GM12878 (cell line): ENCODE measurements at regions not wholly inside any gene's neighbourhood (a gene's known extent, or its start where the extent isn't known, plus 50 kb on each side); places are given as distances from the start of the nearest gene placed in this dataset.

Experiments used
- ATAC-seq: fragments of 200-7000 bp; cut with Tn5 transposase; 3 replicates; pipeline ENCODE4 v1.9.1; 2020; ENCODE audit warnings: mild to moderate bottlenecking, moderate library complexity
- BruUV-seq: library from RNA; stranded (reverse); fragments of 400-500 nt; replicated peaks from 2 replicates; lab custom pipeline; 2021; lab: Mats Ljungman, UMichigan
- CTCF ChIA-PET: fragments of 300-600 bp; sonication (Branson Sonifier 250); formaldehyde crosslinking; extraction: SDS; loops from one replicate; lab custom pipeline; 2021; ENCODE audit warnings: inconsistent platforms; lab: Yijun Ruan, JAX
- POLR2A ChIA-PET: fragments of 350-600 bp; formaldehyde crosslinking; extraction: SDS; loops from one replicate; lab custom pipeline; 2021; ENCODE audit warnings: inconsistent platforms; lab: Charles Lee
- RAD21 ChIA-PET: fragments of 300-600 bp; sonication (Branson Sonifier 250); formaldehyde crosslinking; loops from one replicate; lab custom pipeline; 2023; ENCODE audit warnings: antibody characterized with exemption; ENCODE audit not compliant: unreplicated experiment; lab: Charles Lee
- SMC1A ChIA-PET: fragments of 300-600 bp; sonication (Branson Sonifier 250); formaldehyde crosslinking; loops from one replicate; lab custom pipeline; 2023; ENCODE audit not compliant: unreplicated experiment, uncharacterized antibody; lab: Charles Lee
- DNase-seq: peaks from one replicate; pipeline ENCODE4 v3.0.0-alpha.2; 2011; ENCODE audit warnings: low read depth, low spot score
- FAIRE-seq: peaks from 3 replicates; lab custom pipeline; 2011; peaks lifted over from hg19 to GRCh38; lab: Jason Lieb, UNC
- H2AFZ ChIP-seq: 2 replicates; pipeline ENCODE4 v1.6.0; 2011; ENCODE audit warnings: low read depth, low read length, control low read depth; ENCODE audit not compliant: control insufficient read depth
- H3K27ac ChIP-seq: 2 replicates; pipeline ENCODE4 v1.5.1; 2011; ENCODE audit warnings: control low read depth; ENCODE audit not compliant: control insufficient read depth, insufficient read depth
- H3K27me3 ChIP-seq, 2 experiments: replicated peaks in 1 of 2; 2 replicates each; pipeline versions ENCODE4 v1.6.0 to v1.6.1; 2011; ENCODE audit warnings: low read length in 1 of 2; ENCODE audit not compliant: control insufficient read depth in 2 of 2, insufficient read depth in 2 of 2
- H3K36me3 ChIP-seq, 2 experiments: 2 replicates each; pipeline ENCODE4 v1.5.1; 2011; ENCODE audit warnings: low read length in 1 of 2; ENCODE audit not compliant: control insufficient read depth in 2 of 2, insufficient read depth in 2 of 2
- H3K4me1 ChIP-seq: 2 replicates; pipeline ENCODE4 v1.6.1; 2011; ENCODE audit warnings: mild to moderate bottlenecking, low read length, moderate library complexity, mixed read lengths; ENCODE audit not compliant: control insufficient read depth, insufficient read depth
- H3K4me2 ChIP-seq: 2 replicates; pipeline ENCODE4 v1.6.0; 2011; ENCODE audit warnings: control low read depth; ENCODE audit not compliant: control insufficient read depth, insufficient read depth
- H3K4me3 ChIP-seq: fragments of 200-600 bp; sonication (generic); 2 replicates; pipeline ENCODE4 v1.5.1; 2016
- H3K79me2 ChIP-seq: 2 replicates; pipeline ENCODE4 v1.6.0; 2011; ENCODE audit warnings: low read length; ENCODE audit not compliant: control insufficient read depth, insufficient read depth
- H3K9ac ChIP-seq: 2 replicates; pipeline ENCODE4 v1.8.0; 2011; ENCODE audit warnings: low read length, control low read depth, mixed read lengths; ENCODE audit not compliant: control insufficient read depth, insufficient read depth
- H3K9me3 ChIP-seq: replicated peaks from 3 replicates; pipeline ENCODE4 v1.5.1; 2011; ENCODE audit warnings: mild to moderate bottlenecking, low read length; ENCODE audit not compliant: control insufficient read depth, insufficient read depth
- H4K20me1 ChIP-seq: 2 replicates; pipeline ENCODE4 v1.6.0; 2011; ENCODE audit not compliant: control insufficient read depth, insufficient read depth
- GABPA ChIP-seq: IDR thresholded peaks from 2 replicates; pipeline ENCODE4 v1.6.1; 2014; ENCODE audit warnings: antibody characterized with exemption, low read depth, mild to moderate bottlenecking, inconsistent platforms
- GATAD2B ChIP-seq: fragments of 450-650 bp; conservative IDR thresholded peaks from 2 replicates; pipeline ENCODE4 v1.6.1; 2017; ENCODE audit warnings: low read depth, mild to moderate bottlenecking, moderate library complexity
- LARP7 ChIP-seq: fragments of 450-650 bp; IDR thresholded peaks from 2 replicates; pipeline ENCODE4 v1.6.1; 2017; ENCODE audit warnings: mild to moderate bottlenecking
- REST ChIP-seq: IDR thresholded peaks from 2 replicates; pipeline ENCODE4 v1.6.1; 2012; ENCODE audit warnings: mild to moderate bottlenecking, low read depth, low read length
- SMC3 ChIP-seq: IDR thresholded peaks from 2 replicates; pipeline ENCODE4 v1.6.1; 2011; ENCODE audit warnings: low read length, improper control_type of control experiment, borderline replicate concordance
- ZNF622 ChIP-seq: fragments of 450-650 bp; IDR thresholded peaks from 2 replicates; pipeline ENCODE4 v1.6.1; 2017; ENCODE audit warnings: mild to moderate bottlenecking, inconsistent platforms
- ZSCAN29 ChIP-seq: fragments of 450-650 bp; IDR thresholded peaks from 2 replicates; pipeline ENCODE4 v1.6.1; 2017; ENCODE audit warnings: mild to moderate bottlenecking, moderate library complexity
- WGBS: methylation state at CpG from one replicate; pipeline ENCODE4 v1.1.6; 2016; ENCODE audit warnings: low lambda C conversion rate; ENCODE audit not compliant: insufficient replicate concordance, insufficient coverage; ENCODE audit errors: missing lambda C conversion rate; 5-methylcytosine and 5-hydroxymethylcytosine counted together
- in situ Hi-C: fragments of 300-500 bp; cut with MboI; formaldehyde crosslinking; loops from 9 replicates; pipeline ENCODE4 v1.14.3; 2018; ENCODE audit warnings: mixed read lengths
- intact Hi-C: fragments of 100-400 bp; cut with micrococcal nuclease; formaldehyde crosslinking; loops from one replicate; pipeline ENCODE4 v1.14.2; 2022; ENCODE audit not compliant: unreplicated experiment

GRCh38 chr5:6201631-6202030 is 176.7 kb downstream of the MED10 start:
- 54% methylated on average over 6 of the region's 6 CpGs for WGBS
- in situ Hi-C loops: no loop called here
- Histone ChIP-seq H3K4me3 (no peak overlapping the region), H3K27ac (no peak overlapping the region), H3K36me3 (no peaks in the 10 kb centered on the region), H3K9ac (no peak overlapping the region), H3K4me1 (peaks cover 4% of the 10 kb centered on the region), H3K27me3 (no peaks in the 10 kb centered on the region), H4K20me1 (no peaks in the 10 kb centered on the region), H3K79me2 (no peaks in the 10 kb centered on the region), H2AFZ (no peak overlapping the region), H3K9me3 (no peaks in the 10 kb centered on the region; the same call in 2 of the 3 replicates), H3K4me2 (no peak overlapping the region)
- BruUV-seq: no TSS peak
- DNase-seq (no peak), FAIRE-seq (no peak), ATAC-seq (no peak)
- ChIA-PET SMC1A (interaction anchor here (1.2 to 1.4 kb wide), 5 partner anchors 10 to 38 kb away, joined by 3 to 7 read pairs (median 3); no protein-coding TSS in a partner anchor), CTCF (interaction anchor here (1.1 to 1.6 kb wide), 3 partner anchors 15 to 66 kb away, joined by 4 to 5 read pairs (median 4); no protein-coding TSS in a partner anchor), RAD21 (interaction anchor here (0.8 kb wide), 1 partner anchor 8 kb away, joined by 3 read pairs; no protein-coding TSS in a partner anchor), POLR2A (interaction anchor here (0.5 to 1.0 kb wide), 2 partner anchors 33 to 50 kb away, joined by 3 to 8 read pairs; no protein-coding TSS in a partner anchor)
- no peak for TF ChIP-seq ZNF622
- no peak for TF ChIP-seq LARP7
- no peak for TF ChIP-seq REST
- no peak for TF ChIP-seq ZSCAN29
- TF ChIP-seq GATAD2B: no peak
- no peak for TF ChIP-seq SMC3
- no peak for TF ChIP-seq GABPA
- intact Hi-C loops: loop anchor here (2.0 kb wide), 1 partner anchor 45 kb away; no protein-coding TSS in a partner anchor
